GM18858 (cell line): ENCODE measurements at regions not wholly inside any gene's neighbourhood (a gene's known extent, or its start where the extent isn't known, plus 50 kb on each side); places are given as distances from the start of the nearest gene placed in this dataset.
A peak's percentile ranks its signal among the peaks of the same experiment; 100 is the strongest.
"Not testable (repeated sequence)": the region's sequence is repeated elsewhere in the genome, so short reads cannot be mapped to it uniquely, and the experiment has no call there.

Experiments
- ATAC-seq: cut with Tn5 transposase; IDR thresholded peaks from one replicate; pipeline ENCODE4 v1.9.1; 2021; ENCODE audit not compliant: unreplicated experiment

- ATAC-seq = no peak
These were observed 160.2 kb downstream of the URI1 start for GRCh38 chr19:30102239-30102638.

DNA sequence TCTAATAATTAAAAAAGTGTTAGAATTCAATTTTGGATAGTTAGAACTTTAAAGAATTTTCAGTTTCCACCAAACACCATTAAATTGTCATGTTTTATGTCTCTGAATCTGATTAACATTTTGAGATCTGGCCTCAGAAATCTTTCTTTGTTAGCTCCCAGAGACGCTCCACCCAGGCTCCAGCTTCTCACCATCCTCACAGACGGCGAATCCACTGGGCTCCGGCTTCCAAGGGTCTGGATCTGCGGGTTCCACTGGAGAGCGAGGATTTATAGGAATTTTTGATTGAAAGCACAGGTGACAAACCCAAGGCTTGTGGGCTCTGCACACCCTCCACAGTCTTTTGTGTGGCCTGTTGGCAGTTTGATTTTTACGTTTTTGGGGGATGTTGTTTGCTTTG is 160.6 kb downstream of the URI1 start:
- ATAC-seq = no peak

DNA sequence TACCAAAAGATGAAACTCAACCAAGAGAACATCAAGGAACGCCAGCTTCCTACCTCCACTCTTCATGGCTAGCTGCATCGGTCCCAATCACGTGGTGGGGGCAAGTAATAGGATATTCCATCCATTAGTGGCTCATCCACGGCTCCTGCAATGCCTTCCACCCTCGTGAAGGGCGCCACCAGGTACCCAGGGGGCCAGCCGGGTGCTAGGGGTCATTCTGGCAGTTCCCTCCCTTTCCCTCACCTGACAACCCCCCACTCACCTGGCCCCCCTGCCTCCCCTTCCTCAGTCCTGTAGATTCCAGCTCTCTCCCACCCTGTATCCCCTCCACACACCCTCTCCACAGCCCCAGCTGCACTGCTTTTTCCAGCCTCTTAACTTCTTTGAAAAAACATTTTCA is 161.9 kb downstream of the URI1 start:
- no peak for ATAC-seq

- no peak for ATAC-seq
These were observed 163.3 kb downstream of the URI1 start for GRCh38 chr19:30105316-30105715.

- ATAC-seq = peak; percentile 62
These were observed 163.7 kb downstream of the URI1 start for GRCh38 chr19:30105727-30106126.

DNA sequence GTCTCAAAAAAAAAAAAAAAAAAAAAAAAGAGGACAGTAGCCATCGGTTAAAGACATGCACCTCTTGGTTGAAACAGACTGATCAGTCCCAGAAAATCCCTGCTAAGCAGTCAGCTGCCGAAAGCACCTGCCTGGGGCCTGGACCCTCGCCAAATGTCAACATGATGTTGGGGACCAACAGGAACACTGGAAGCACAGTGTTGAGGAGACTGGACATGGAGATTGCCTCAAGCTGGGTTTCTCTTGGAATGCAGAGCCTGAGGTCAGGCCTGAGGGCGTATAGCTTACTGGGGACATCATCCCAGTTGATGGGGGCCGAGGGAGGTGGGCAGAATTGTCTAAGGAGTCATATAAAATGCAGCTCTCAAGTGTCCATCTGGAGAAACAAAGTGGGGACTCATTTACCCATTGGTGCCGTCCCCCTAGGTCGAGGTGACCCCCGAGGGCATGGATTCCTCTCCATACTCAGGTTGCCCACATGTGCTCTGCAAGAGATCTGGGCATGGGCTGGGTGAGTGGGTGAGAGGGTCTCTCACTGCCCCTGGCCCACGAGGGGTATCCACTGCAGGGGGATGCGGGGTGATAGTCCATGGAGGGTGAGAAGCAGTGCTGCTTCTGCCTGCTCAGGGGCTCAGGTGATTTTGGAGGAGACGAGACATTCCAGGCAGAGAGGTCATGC is 164.5 kb downstream of the URI1 start:
- ATAC-seq = no peak

- ATAC-seq = no peak
These were observed 165.2 kb downstream of the URI1 start for GRCh38 chr19:30107251-30107650.

GRCh38 chr19:30109565-30109964 is 167.5 kb downstream of the URI1 start:
- ATAC-seq = no peak

- no peak for ATAC-seq
These were observed 169.2 kb downstream of the URI1 start for GRCh38 chr19:30111021-30111855.

DNA sequence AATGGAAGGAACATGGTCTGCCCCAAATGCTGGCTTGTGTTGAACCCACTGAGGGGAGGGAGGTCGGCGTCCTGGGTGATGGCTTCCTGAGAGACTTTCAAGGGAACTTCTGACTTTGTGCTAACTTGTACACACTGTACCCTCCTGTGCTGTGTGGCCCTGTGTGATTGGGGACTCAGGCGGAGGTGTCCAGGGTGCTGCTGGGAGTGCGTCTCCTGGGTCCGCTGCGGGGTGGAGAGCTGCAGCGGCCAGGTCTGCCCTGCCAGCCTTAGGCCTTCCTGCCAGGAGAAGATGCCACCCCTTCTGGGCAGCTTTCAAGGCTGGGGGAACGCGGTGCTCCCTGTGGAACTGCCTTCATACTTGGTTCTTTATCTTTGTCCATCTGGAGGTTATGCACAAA is 170.1 kb downstream of the URI1 start:
- ATAC-seq = no peak

DNA sequence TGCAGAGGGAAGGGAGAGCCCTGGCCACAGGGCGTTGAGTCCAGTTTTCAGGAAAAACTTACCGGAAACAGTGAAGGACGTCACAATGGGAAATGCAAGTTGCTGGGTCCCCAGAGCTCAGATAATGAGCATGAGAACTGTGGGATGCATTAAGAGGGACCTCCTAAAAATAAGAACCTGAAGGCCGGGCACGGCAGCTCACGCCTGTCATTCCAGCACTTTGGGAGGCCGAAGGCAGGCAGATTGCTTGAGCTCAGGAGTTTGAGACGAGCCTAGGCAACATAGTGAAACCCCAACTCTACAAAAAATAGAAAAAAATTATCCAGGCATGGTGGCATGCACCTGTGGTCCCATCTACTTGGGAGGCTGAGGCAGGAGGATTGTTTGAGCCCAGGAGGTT is 170.6 kb downstream of the URI1 start:
- ATAC-seq = no peak

DNA sequence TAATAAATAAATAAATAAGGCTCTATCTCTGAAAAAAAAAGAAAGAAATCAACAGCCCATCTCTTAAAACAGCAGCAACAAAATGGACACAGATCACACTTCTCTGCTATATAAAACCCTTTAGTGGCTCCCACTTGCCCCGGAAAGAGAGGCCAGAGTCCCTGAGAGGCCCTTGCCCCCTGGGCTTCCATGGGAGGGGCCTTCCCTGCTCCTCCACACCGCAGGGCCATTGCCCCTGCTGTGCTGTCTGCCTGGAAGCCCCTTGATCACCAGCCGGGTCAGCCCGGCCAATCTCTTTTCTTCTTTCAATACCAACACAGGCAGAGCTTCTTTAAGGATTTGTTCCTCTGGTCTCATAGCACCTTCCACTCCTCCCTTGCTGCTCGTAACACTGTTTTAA is 171.1 kb downstream of the URI1 start:
- no peak for ATAC-seq

GRCh38 chr19:30114095-30114494 is 172.1 kb downstream of the URI1 start:
- not testable (repeated sequence) for ATAC-seq

- no peak for ATAC-seq
These were observed 173.9 kb downstream of the URI1 start for GRCh38 chr19:30115947-30116346.

DNA sequence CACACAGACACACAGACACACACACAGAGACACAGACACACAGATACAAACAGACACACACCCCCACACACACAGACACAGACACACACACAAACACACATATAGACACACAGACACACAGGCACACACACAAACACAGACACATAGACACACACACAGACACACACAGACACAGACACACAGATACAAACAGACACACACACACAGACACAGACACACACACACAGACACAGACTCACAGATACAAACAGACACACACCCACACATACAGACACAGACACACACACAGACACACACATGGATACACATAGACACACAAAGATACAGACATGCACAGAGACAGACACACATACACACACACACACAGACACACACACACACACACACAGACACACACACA is 174.5 kb downstream of the URI1 start:
- ATAC-seq = no peak

DNA sequence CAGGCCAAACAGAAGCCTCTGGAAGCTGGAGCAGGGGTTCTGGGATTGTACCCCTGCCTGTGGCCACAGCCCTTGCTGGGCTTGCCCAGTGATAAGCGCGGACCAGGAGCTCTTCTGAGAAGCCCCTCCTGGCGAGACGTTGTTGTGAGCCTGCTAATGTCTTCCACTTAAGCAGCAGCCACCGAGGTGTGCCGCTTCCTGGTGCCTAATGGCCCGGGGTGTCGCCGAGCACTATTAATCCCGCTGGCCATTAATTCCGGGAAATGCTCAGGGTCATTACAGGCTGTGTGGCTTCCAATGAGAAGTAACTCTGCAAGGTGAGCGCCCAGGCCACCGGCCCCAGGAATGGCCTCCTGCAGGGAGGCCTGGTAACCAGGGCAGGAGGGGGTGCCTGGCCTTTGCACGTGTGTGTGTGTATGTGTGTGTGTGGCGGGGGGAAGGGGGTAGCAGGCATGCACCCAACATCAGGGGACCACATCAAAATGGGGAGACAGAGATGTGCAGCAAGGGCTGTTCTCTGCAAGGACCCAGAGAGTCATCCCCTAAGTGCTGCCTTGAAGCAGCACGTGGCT is 175.0 kb downstream of the URI1 start:
- no peak for ATAC-seq

DNA sequence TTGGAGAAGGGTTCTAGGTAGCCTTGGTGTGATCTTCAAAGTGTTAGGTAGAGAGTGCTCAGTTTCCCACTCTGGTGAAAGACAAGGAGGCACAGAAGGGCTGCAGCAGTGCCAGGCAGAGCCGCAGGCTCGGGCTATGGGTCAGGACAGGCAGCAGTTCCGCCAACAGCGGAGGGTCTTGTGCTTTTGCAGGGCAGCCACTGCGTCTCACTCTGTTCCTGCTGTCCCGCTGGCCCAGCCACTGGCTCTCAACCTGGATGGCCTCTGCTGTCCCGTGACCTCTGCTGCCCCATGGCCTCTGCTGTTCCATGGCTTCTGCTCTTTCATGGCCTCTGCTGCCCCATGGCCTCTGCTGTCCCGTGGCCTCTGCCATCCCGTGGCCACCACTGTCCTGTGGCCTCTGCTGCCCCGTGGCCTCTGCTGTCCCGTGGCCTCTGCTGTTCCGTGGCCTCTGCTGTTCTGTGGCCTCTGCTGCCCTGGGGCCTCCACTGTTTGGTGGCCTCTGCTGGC is 175.7 kb downstream of the URI1 start:
- no peak for ATAC-seq

GRCh38 chr19:30118221-30118620 is 176.2 kb downstream of the URI1 start:
- no peak for ATAC-seq

DNA sequence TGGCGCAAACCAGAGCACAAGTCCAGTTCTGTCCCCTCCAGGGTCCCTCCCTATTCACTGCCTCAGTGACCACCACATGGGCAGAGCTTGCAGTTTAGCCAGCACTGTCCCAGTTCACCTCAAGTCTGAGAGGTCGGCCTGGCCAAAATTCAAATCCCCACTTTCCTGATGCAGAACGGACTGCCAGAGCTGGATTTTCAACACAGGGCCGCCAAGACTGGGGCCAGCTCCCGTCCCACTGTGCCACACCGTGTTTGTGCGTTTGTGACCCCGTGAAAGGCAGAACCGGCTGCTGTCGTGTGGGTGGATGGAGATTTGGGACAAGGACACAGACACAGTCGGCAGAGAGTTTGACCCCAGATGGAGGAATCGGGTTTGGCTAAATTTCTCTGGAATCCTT is 176.7 kb downstream of the URI1 start:
- ATAC-seq = no peak

DNA sequence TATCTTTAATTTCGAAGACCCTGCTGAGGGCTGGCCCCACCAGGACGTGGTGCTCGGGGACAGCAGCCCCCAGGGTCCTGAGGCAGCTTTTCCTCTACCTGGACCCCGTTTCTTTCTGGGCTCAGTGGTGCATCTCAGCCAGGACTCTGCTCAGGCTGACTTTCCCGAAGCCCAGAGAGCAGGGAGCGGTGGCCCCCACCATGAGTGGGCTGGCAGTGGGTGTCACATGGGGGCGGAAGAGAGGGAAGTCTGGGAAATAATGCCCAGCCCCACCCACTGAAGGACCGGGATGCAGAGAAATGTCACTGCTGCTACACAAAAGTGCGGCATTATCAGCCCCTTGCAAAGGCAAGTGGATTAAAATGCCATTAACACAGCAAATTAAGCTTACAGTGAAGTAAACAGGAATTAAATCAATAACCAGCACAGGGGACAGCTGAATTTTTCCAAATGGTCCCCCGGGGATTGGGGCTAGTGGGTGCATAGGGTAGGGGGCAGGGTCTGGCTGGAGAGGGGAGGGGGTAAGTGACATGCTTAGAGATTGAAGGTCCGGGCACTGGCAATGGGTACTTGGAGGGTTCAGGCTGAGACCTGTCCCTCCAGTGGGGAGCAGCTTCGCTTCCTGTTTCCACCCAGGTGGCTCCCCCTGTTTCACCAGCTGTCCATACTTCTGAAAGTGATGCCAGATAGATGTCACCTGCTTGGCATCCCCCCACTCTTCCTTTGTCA is 177.3 kb downstream of the URI1 start:
- ATAC-seq = no peak

GRCh38 chr19:30120860-30121484 is 178.9 kb downstream of the URI1 start:
- no peak for ATAC-seq
